Endodermal cell (in vitro differentiated cells): ENCODE measurements at regions not wholly inside any gene's neighbourhood (a gene's known extent, or its start where the extent isn't known, plus 50 kb on each side); places are given as distances from the start of the nearest gene placed in this dataset.

Experiments used
- DNase-seq: peaks from one replicate; pipeline ENCODE4 v3.0.0-alpha.2; 2017
- H3K27ac ChIP-seq: 2 replicates; pipeline ENCODE4 v1.5.1; 2013; ENCODE audit warnings: mild to moderate bottlenecking, low read depth, low read length, moderate library complexity
- H3K27me3 ChIP-seq: 2 replicates; pipeline ENCODE4 v1.6.1; 2013; ENCODE audit warnings: mild to moderate bottlenecking, low read length, moderate library complexity; ENCODE audit not compliant: insufficient read depth, control insufficient read depth, poor library complexity, severe bottlenecking
- H3K36me3 ChIP-seq: 2 replicates; pipeline ENCODE4 v1.7.0; 2013; ENCODE audit warnings: mild to moderate bottlenecking, low read length, moderate library complexity; ENCODE audit not compliant: control insufficient read depth, insufficient read depth
- H3K4me1 ChIP-seq: one replicate; pipeline ENCODE4 v1.7.0; 2013; ENCODE audit warnings: low read length; ENCODE audit not compliant: control insufficient read depth, insufficient read depth
- H3K4me3 ChIP-seq: 2 replicates; pipeline ENCODE4 v1.5.1; 2013; ENCODE audit warnings: mild to moderate bottlenecking, low read length, moderate library complexity
- H3K9ac ChIP-seq: 2 replicates; pipeline ENCODE4 v1.6.1; 2013; ENCODE audit warnings: mild to moderate bottlenecking, low read length, moderate library complexity; ENCODE audit not compliant: poor library complexity, severe bottlenecking; ENCODE audit errors: extremely low read depth
- H3K9me3 ChIP-seq: 2 replicates; pipeline ENCODE4 v1.6.1; 2013; ENCODE audit warnings: mild to moderate bottlenecking, low read length, moderate library complexity; ENCODE audit not compliant: control insufficient read depth
- H3K27ac Mint-ChIP-seq: 2 replicates; pipeline ENCODE4 v1.8.0; 2020; ENCODE audit warnings: mixed read lengths
- H3K27me3 Mint-ChIP-seq: 2 replicates; pipeline ENCODE4 v1.8.0; 2021; ENCODE audit warnings: mild to moderate bottlenecking, mixed read lengths; ENCODE audit not compliant: insufficient read depth
- H3K36me3 Mint-ChIP-seq: 2 replicates; pipeline ENCODE4 v1.8.0; 2020; ENCODE audit warnings: low read depth, mixed read lengths
- H3K4me1 Mint-ChIP-seq: 2 replicates; pipeline ENCODE4 v1.8.0; 2020; ENCODE audit warnings: mixed read lengths
- H3K4me3 Mint-ChIP-seq: 2 replicates; pipeline ENCODE4 v1.8.0; 2020; ENCODE audit warnings: mild to moderate bottlenecking, moderate library complexity, mixed read lengths
- H3K9me3 Mint-ChIP-seq: 2 replicates; pipeline ENCODE4 v1.8.0; 2020; ENCODE audit warnings: mild to moderate bottlenecking, mixed read lengths
- WGBS, 2 experiments: methylation state at CpG; one replicate each; pipeline versions ENCODE4 v1.1.5 to v1.1.7; 2013; ENCODE audit warnings: missing lambda C conversion rate in 2 of 2, mixed read lengths in 1 of 2; ENCODE audit not compliant: insufficient coverage in 1 of 2, insufficient read length in 1 of 2; 5-methylcytosine and 5-hydroxymethylcytosine counted together
- TF ChIP-seq, protein P1 (sequence below): fragments of 200-600 bp; sonication (generic); conservative IDR thresholded peaks from 2 replicates; pipeline ENCODE4 v1.5.0; 2021; ENCODE audit warnings: antibody characterized with exemption, mild to moderate bottlenecking

DNA sequence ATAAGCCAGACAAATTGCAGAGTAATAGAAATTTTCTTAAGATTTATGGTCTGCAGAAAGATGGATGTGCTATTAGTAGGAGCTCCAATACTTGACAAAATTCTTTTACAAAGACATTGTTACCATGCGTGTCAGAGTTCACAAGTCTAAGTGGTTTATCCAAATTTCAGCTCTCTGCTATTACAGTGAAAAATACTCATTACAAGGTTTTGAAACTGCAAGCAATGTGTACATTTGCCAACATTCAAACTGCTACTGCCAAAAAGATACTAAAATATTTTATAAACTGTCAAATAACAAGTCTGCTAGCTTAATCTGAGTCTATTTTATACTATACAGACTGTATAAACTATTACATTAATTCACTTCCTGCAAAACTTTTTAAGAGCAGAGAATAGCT is 1341.5 kb upstream of the ACVR2A start:
- no peak overlapping the region for H3K27ac ChIP-seq
- no peak overlapping the region for H3K27ac Mint-ChIP-seq
- peaks cover 5% of the 10 kb centered on the region for H3K4me1 Mint-ChIP-seq
- no peak overlapping the region for H3K4me3 ChIP-seq
- no peak overlapping the region for H3K9ac ChIP-seq
- no peak overlapping the region for H3K4me3 Mint-ChIP-seq
- H3K36me3 ChIP-seq: no peaks in the 10 kb centered on the region
- no peaks in the 10 kb centered on the region for H3K9me3 Mint-ChIP-seq
- H3K27me3 ChIP-seq: no peaks in the 10 kb centered on the region
- H3K9me3 ChIP-seq: no peaks in the 10 kb centered on the region
- H3K27me3 Mint-ChIP-seq: no peaks in the 10 kb centered on the region
- H3K36me3 Mint-ChIP-seq: no peaks in the 10 kb centered on the region
- TF ChIP-seq, protein P1, sequence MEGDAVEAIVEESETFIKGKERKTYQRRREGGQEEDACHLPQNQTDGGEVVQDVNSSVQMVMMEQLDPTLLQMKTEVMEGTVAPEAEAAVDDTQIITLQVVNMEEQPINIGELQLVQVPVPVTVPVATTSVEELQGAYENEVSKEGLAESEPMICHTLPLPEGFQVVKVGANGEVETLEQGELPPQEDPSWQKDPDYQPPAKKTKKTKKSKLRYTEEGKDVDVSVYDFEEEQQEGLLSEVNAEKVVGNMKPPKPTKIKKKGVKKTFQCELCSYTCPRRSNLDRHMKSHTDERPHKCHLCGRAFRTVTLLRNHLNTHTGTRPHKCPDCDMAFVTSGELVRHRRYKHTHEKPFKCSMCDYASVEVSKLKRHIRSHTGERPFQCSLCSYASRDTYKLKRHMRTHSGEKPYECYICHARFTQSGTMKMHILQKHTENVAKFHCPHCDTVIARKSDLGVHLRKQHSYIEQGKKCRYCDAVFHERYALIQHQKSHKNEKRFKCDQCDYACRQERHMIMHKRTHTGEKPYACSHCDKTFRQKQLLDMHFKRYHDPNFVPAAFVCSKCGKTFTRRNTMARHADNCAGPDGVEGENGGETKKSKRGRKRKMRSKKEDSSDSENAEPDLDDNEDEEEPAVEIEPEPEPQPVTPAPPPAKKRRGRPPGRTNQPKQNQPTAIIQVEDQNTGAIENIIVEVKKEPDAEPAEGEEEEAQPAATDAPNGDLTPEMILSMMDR: no peak
- no peak for DNase-seq
- no peaks in the 10 kb centered on the region for H3K4me1 ChIP-seq
- 75 to 90% methylated on average over 1 of the region's 1 CpG for WGBS, 2 experiments

DNA sequence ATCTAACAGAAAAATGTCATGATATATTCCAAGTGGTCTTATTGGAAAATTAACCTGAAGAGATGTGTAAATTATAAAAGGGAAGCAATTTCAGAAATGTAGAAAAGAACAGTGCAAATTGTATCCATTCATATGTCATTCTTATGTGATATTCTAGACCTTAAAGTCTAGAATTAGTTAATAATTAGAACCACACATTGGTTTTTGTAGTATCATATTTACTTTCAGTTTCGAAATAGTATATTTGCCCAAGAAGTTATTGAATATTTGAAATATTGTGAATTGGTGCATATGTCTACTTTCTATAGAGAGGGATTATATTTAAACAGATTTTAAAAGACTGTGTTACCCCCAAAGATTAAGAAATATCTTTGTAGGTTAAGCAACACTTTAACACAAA is 1348.6 kb upstream of the ACVR2A start:
- H3K4me1 ChIP-seq: no peaks in the 10 kb centered on the region
- H3K36me3 Mint-ChIP-seq: peaks cover 6% of the 10 kb centered on the region

DNA sequence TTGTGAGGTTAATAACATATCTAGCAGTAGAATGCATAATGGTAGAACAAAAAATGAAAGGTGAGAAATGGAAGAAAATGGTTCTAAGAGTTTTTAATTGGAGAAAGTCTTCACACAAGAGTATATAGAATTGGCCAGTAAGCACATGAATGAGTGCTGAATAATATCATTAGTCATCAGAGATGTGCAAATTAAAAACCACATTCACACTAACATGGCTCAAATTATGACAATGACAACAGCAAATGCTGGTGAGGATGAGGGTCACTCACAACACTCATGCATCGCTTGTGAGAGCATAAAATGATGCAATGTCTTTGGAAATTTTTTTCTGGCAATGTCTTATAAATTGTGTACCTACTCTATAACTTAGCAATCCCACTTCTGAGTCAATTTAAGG is 1355.4 kb upstream of the ACVR2A start:
- no CpG with 5 or more reads among the region's 1 CpG for WGBS, 2 experiments
- no peak overlapping the region for H3K4me3 ChIP-seq
- DNase-seq: no peak
- no peaks in the 10 kb centered on the region for H3K4me1 ChIP-seq
- H3K27me3 ChIP-seq: no peaks in the 10 kb centered on the region
- Mint-ChIP-seq H3K36me3 (peaks cover 6% of the 10 kb centered on the region), H3K4me1 (peaks cover 7% of the 10 kb centered on the region), H3K9me3 (peaks cover 18% of the 10 kb centered on the region), H3K27ac (no peak overlapping the region), H3K27me3 (no peaks in the 10 kb centered on the region), H3K4me3 (no peak overlapping the region)
- TF ChIP-seq, protein P1: no peak
- H3K9me3 ChIP-seq: peaks cover 14% of the 10 kb centered on the region
- no peaks in the 10 kb centered on the region for H3K36me3 ChIP-seq
- H3K9ac ChIP-seq: no peak overlapping the region
- no peak overlapping the region for H3K27ac ChIP-seq

More for the DNA sequence above, 1348.6 kb upstream of the ACVR2A start:
- H3K27me3 Mint-ChIP-seq: no peaks in the 10 kb centered on the region
- Histone ChIP-seq H3K9ac (no peak overlapping the region), H3K4me3 (no peak overlapping the region), H3K36me3 (no peaks in the 10 kb centered on the region), H3K9me3 (peaks cover 23% of the 10 kb centered on the region), H3K27ac (no peak overlapping the region), H3K27me3 (no peaks in the 10 kb centered on the region)
- DNase-seq: no peak
- H3K9me3 Mint-ChIP-seq: peaks cover 28% of the 10 kb centered on the region
- H3K4me3 Mint-ChIP-seq: no peak overlapping the region
- TF ChIP-seq, protein P1: no peak
- peaks cover 5% of the 10 kb centered on the region for H3K4me1 Mint-ChIP-seq
- WGBS, 2 experiments: 88% methylated on average over 1 of the region's 1 CpG; no CpG with 5 or more reads in 1 of the 2 experiments
- H3K27ac Mint-ChIP-seq: no peak overlapping the region
